A549 (cell line): ENCODE measurements at regions not wholly inside any gene's neighbourhood (a gene's known extent, or its start where the extent isn't known, plus 50 kb on each side); places are given as distances from the start of the nearest gene placed in this dataset.
"Not testable (repeated sequence)": the region's sequence is repeated elsewhere in the genome, so short reads cannot be mapped to it uniquely, and the experiment has no call there.

Experiments used
- ATAC-seq, 2 experiments: fragments of 200-7000 bp in 1 of 2; fragments of >200 bp in 1 of 2; cut with Nextera tagmentation in 1 of 2; cut with Tn5 transposase in 1 of 2; 3 replicates each; pipeline versions ENCODE4 v1.8.0 to v1.9.1; 2018 to 2020; ENCODE audit warnings: mild to moderate bottlenecking in 1 of 2, moderate library complexity in 1 of 2
- CTCF ChIA-PET: fragments of 300-600 bp; sonication (Branson Sonifier 250); formaldehyde crosslinking; extraction: SDS; loops from one replicate; lab custom pipeline; 2021; ENCODE audit warnings: antibody characterized with exemption, inconsistent platforms; lab: Yijun Ruan, JAX
- POLR2A ChIA-PET: fragments of 350-600 bp; formaldehyde crosslinking; extraction: SDS; loops from one replicate; lab custom pipeline; 2021; ENCODE audit warnings: antibody characterized with exemption, inconsistent platforms; lab: Yijun Ruan, JAX
- DNase-seq, 2 experiments: peaks; one replicate each; pipeline versions ENCODE4 v3.0.0 to v3.0.0-alpha.2; 2011 to 2016; ENCODE audit warnings: low read depth in 1 of 2, low spot score in 1 of 2
- FAIRE-seq: peaks from 2 replicates; lab custom pipeline; 2011; peaks lifted over from hg19 to GRCh38; lab: Jason Lieb, UNC
- H3K27ac ChIP-seq, 2 experiments: fragments of >200 bp; sonication (Bioruptor Twin); formaldehyde crosslinking; 3 replicates each; pipeline ENCODE4 v1.5.1; 2016 to 2017
- H3K4me1 ChIP-seq: fragments of >200 bp; sonication (Bioruptor Twin); formaldehyde crosslinking; 3 replicates; pipeline ENCODE4 v1.6.1; 2016
- H3K4me2 ChIP-seq: fragments of >200 bp; sonication (Bioruptor Twin); formaldehyde crosslinking; 3 replicates; pipeline ENCODE4 v1.6.1; 2016
- H3K4me3 ChIP-seq: fragments of >200 bp; sonication (Bioruptor Twin); formaldehyde crosslinking; 3 replicates; pipeline ENCODE4 v1.5.1; 2016
- H3K9me3 ChIP-seq: fragments of >200 bp; sonication (Bioruptor Twin); formaldehyde crosslinking; 3 replicates; pipeline ENCODE4 v1.6.1; 2016
- BHLHE40 ChIP-seq: IDR thresholded peaks from 2 replicates; pipeline ENCODE4 v1.6.1; 2012; ENCODE audit warnings: low read depth, low read length, inconsistent platforms
- CBX2 ChIP-seq: fragments of 200-600 bp; sonication (generic); IDR thresholded peaks from 2 replicates; pipeline ENCODE4 v1.6.1; 2016; ENCODE audit warnings: low read depth, mild to moderate bottlenecking, borderline replicate concordance
- CBX8 ChIP-seq: fragments of 200-600 bp; sonication (generic); IDR thresholded peaks from 2 replicates; pipeline ENCODE4 v1.6.1; 2016
- CEBPB ChIP-seq, 2 experiments: fragments of >200 bp in 1 of 2; sonication (Bioruptor Twin) in 1 of 2; formaldehyde crosslinking in 1 of 2; IDR thresholded peaks; 2 replicates each; pipeline ENCODE4 v1.6.1; 2012 to 2016
- CHD4 ChIP-seq: fragments of 200-600 bp; sonication (generic); IDR thresholded peaks from 2 replicates; pipeline ENCODE4 v1.6.1; 2016; ENCODE audit warnings: antibody characterized with exemption, mild to moderate bottlenecking, borderline replicate concordance
- EHF ChIP-seq: fragments of 250-450 bp; sonication (Bioruptor Pico); IDR thresholded peaks from 2 replicates; pipeline ENCODE4 v1.5.0; 2020; ENCODE audit warnings: mild to moderate bottlenecking
- EHMT2 ChIP-seq: fragments of 200-600 bp; sonication (generic); IDR thresholded peaks from 2 replicates; pipeline ENCODE4 v1.6.1; 2016; ENCODE audit warnings: antibody characterized with exemption, low read depth, mild to moderate bottlenecking, moderate library complexity
- ESRRA ChIP-seq: fragments of 150-350 bp; IDR thresholded peaks from 2 replicates; pipeline ENCODE4 v1.6.1; 2014; ENCODE audit warnings: mild to moderate bottlenecking, low read length, borderline replicate concordance
- FOSL2 ChIP-seq, 2 experiments: fragments of 450-650 bp in 1 of 2; fragments of >200 bp in 1 of 2; sonication (Bioruptor Twin) in 1 of 2; formaldehyde crosslinking; IDR thresholded peaks; 2 replicates each; pipeline versions ENCODE4 v1.5.0 to v1.6.1; 2016 to 2020; ENCODE audit warnings: mild to moderate bottlenecking in 1 of 2, moderate library complexity in 1 of 2
- FOXS1 ChIP-seq: fragments of 250-450 bp; sonication (Bioruptor Pico); IDR thresholded peaks from 2 replicates; pipeline ENCODE4 v1.5.0; 2020; ENCODE audit warnings: mild to moderate bottlenecking, moderate library complexity
- HDAC2 ChIP-seq: fragments of 200-600 bp; sonication (generic); IDR thresholded peaks from 2 replicates; pipeline ENCODE4 v1.6.1; 2016
- HEYL ChIP-seq: fragments of 250-450 bp; sonication (Bioruptor Pico); IDR thresholded peaks from 2 replicates; pipeline ENCODE4 v1.8.0; 2021; ENCODE audit warnings: mild to moderate bottlenecking, moderate library complexity
- JUNB ChIP-seq: fragments of >200 bp; sonication (Bioruptor Twin); formaldehyde crosslinking; IDR thresholded peaks from 2 replicates; pipeline ENCODE4 v1.6.1; 2016
- KDM1A ChIP-seq: fragments of 200-600 bp; sonication (generic); IDR thresholded peaks from 2 replicates; pipeline ENCODE4 v1.6.1; 2016; ENCODE audit warnings: low read depth, mild to moderate bottlenecking
- MYC ChIP-seq: IDR thresholded peaks from 2 replicates; pipeline ENCODE4 v1.6.1; 2012; ENCODE audit warnings: mild to moderate bottlenecking, inconsistent platforms, low read length, improper control_type of control experiment, borderline replicate concordance
- NFE2L2 ChIP-seq: fragments of 150-350 bp; conservative IDR thresholded peaks from 2 replicates; pipeline ENCODE4 v1.6.1; 2014; ENCODE audit warnings: low read length
- PHF8 ChIP-seq: fragments of 200-600 bp; sonication (generic); IDR thresholded peaks from 2 replicates; pipeline ENCODE4 v1.6.1; 2016; ENCODE audit warnings: low read depth, mild to moderate bottlenecking, antibody characterized with exemption, moderate library complexity, borderline replicate concordance
- POLR2AphosphoS2 ChIP-seq: conservative IDR thresholded peaks from 2 replicates; pipeline ENCODE4 v1.6.1; 2012; ENCODE audit warnings: low read length, improper control_type of control experiment, inconsistent platforms
- RAD21 ChIP-seq, 2 experiments: fragments of >200 bp in 1 of 2; sonication (Bioruptor Twin) in 1 of 2; formaldehyde crosslinking in 1 of 2; IDR thresholded peaks in 1 of 2; conservative IDR thresholded peaks in 1 of 2; 2 replicates in 1 of 2; 3 replicates in 1 of 2; pipeline ENCODE4 v1.6.1; 2012 to 2018; ENCODE audit warnings: inconsistent platforms in 1 of 2
- RCOR1 ChIP-seq: fragments of 150-350 bp; IDR thresholded peaks from 2 replicates; pipeline ENCODE4 v1.6.1; 2014; ENCODE audit warnings: antibody characterized with exemption, low read length, low read depth
- SREBF2 ChIP-seq: fragments of 450-650 bp; IDR thresholded peaks from 2 replicates; pipeline ENCODE4 v1.6.1; 2014; ENCODE audit warnings: mild to moderate bottlenecking, moderate library complexity
- TP53 ChIP-seq: fragments of 250-450 bp; sonication (Bioruptor Pico); IDR thresholded peaks from 2 replicates; pipeline ENCODE4 v1.5.0; 2021; ENCODE audit warnings: mild to moderate bottlenecking, moderate library complexity
- ZFP36 ChIP-seq: fragments of 450-650 bp; IDR thresholded peaks from 2 replicates; pipeline ENCODE4 v1.6.1; 2014; ENCODE audit warnings: borderline replicate concordance; ENCODE audit not compliant: partially characterized antibody
- ZNF302 ChIP-seq: fragments of 250-450 bp; sonication (Bioruptor Pico); IDR thresholded peaks from 2 replicates; pipeline ENCODE4 v1.9.0; 2021; ENCODE audit warnings: inconsistent platforms, mild to moderate bottlenecking, moderate library complexity
- ZSCAN20 ChIP-seq: fragments of 250-450 bp; sonication (Bioruptor Pico); IDR thresholded peaks from 2 replicates; pipeline ENCODE4 v1.8.0; 2022; ENCODE audit warnings: mild to moderate bottlenecking, moderate library complexity
- WGBS: methylation state at CpG from one replicate; pipeline ENCODE4 v1.1.6; 2017; ENCODE audit errors: missing lambda C conversion rate; 5-methylcytosine and 5-hydroxymethylcytosine counted together
- TF ChIP-seq, protein P1 (sequence below): IDR thresholded peaks from 2 replicates; pipeline ENCODE4 v1.6.1; 2012; ENCODE audit warnings: low read depth, borderline replicate concordance

DNA sequence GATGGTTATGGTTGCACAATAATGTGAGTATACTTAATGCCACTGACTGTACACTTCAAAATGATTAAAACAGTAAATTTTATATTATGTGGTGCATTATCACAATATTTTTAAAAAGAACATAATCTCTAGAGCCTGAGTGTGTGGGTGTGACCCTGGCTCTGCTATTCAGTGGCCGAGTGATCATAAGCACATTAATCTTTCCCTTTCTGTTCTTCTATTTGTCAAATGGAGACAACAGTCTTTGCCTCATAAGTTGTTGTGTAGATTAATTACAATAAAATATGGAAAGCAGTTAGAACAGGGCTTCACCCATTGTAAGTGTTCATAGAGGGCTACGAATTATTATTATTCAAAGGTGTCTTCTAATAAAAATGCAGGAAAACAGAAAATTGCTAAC, 548.6 kb downstream of the HTR1B start:
- FAIRE-seq (no peak), ATAC-seq (no peak), DNase-seq (no peak)
- Histone ChIP-seq H3K4me3 (no peak overlapping the region), H3K4me2 (no peak overlapping the region), H3K27ac (no peak overlapping the region), H3K4me1 (no peaks in the 10 kb centered on the region), H3K9me3 (no peaks in the 10 kb centered on the region)
- POLR2A ChIA-PET, result no interaction called here
- TF ChIP-seq EHF (CRISPR knock-in tag) (no peak), HEYL (CRISPR knock-in tag) (no peak), CEBPB (IDR thresholded peaks at IDR 0.05) (no peak), PHF8 (no peak), NFE2L2 (no peak), CBX8 (no peak), BHLHE40 (no peak), RCOR1 (no peak), FOXS1 (CRISPR knock-in tag) (no peak), TP53 (CRISPR knock-in tag) (no peak), ZFP36 (no peak), ZSCAN20 (CRISPR knock-in tag) (no peak), EHMT2 (no peak)
- TF ChIP-seq, protein P1, sequence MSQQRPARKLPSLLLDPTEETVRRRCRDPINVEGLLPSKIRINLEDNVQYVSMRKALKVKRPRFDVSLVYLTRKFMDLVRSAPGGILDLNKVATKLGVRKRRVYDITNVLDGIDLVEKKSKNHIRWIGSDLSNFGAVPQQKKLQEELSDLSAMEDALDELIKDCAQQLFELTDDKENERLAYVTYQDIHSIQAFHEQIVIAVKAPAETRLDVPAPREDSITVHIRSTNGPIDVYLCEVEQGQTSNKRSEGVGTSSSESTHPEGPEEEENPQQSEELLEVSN, result no peak
- CTCF ChIA-PET, result no interaction called here
- WGBS, result 21% methylated on average over 2 of the region's 2 CpGs

DNA sequence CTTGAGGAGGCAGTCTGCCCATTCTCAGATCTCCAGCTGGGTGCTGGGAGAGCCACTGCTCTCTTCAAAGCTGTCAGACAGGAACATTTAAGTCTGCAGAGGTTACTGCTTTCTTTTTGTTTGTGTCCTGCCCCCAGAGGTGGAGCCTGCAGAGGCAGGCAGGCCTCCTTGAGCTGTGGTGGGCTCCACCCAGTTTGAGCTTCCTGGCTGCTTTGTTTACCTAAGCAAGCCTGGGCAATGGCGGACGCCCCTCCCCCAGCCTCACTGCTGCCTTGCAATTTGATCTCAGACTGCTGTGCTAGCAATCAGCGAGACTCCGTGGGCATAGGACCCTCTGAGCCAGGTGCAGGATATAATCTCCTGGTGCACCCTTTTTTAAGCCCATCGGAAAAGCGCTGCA, 557.8 kb downstream of the HTR1B start:
- DNase-seq, H3K4me1 ChIP-seq, CTCF ChIA-PET, ATAC-seq, H3K9me3 ChIP-seq, FAIRE-seq, POLR2A ChIA-PET, H3K4me2 ChIP-seq, H3K4me3 ChIP-seq, H3K27ac ChIP-seq: not testable (repeated sequence)
- 70% methylated on average over 2 of the region's 6 CpGs for WGBS

DNA sequence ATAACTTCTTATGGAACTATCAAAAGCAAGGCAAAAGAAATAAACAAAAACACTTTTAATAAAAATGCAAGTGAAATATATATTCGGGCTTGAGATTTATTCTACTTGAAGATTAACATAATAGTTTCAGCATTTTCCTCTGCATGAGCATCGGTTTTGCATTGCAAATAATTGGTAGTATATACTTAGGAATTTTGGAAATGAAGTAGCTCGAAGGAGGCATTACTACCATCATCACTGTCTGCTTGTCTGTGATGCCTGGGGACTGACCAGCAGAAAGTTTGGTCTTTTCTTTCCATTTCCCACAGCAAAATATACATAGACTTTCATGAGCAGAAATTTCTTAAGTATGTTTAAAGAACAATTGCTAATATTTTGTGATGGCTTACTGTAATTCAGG, 570.7 kb downstream of the HTR1B start:
- no peak for ATAC-seq
- TF ChIP-seq JUNB (no peak), HDAC2 (no peak), RAD21 (conservative IDR thresholded peaks at IDR 0.05 in 1 of 2, IDR thresholded peaks at IDR 0.05 in 1 of 2) (no peak), FOSL2 (IDR thresholded peaks at IDR 0.05) (no peak), FOSL2 (CRISPR knock-in tag; IDR thresholded peaks at IDR 0.05) (no peak), BHLHE40 (no peak), CEBPB (IDR thresholded peaks at IDR 0.05) (no peak), EHF (CRISPR knock-in tag) (no peak), HEYL (CRISPR knock-in tag) (no peak), FOXS1 (CRISPR knock-in tag) (no peak), CHD4 (no peak), RCOR1 (no peak), KDM1A (no peak), ZNF302 (CRISPR knock-in tag) (no peak), EHMT2 (no peak), SREBF2 (no peak), CBX2 (no peak), ESRRA (no peak), POLR2AphosphoS2 (no peak), MYC (no peak)
- ChIA-PET CTCF (no interaction called here), POLR2A (no interaction called here)
- no peak for FAIRE-seq
- H3K4me3 ChIP-seq, result no peak overlapping the region
- no peaks in the 10 kb centered on the region for H3K9me3 ChIP-seq
- H3K27ac ChIP-seq, result no peak overlapping the region
- H3K4me1 ChIP-seq, result no peaks in the 10 kb centered on the region
- H3K4me2 ChIP-seq, result no peak overlapping the region
- no peak for DNase-seq
- 17% methylated on average over 3 of the region's 3 CpGs for WGBS
